DND-41 (cell line): ENCODE measurements at regions not wholly inside any gene's neighbourhood (a gene's known extent, or its start where the extent isn't known, plus 50 kb on each side); places are given as distances from the start of the nearest gene placed in this dataset.

Experiments used
- ATAC-seq: fragments of 200-7000 bp; cut with Tn5 transposase; 3 replicates; pipeline ENCODE4 v1.9.1; 2021; ENCODE audit warnings: low read depth; ENCODE audit not compliant: insufficient read depth
- DNase-seq: peaks from one replicate; pipeline ENCODE4 v3.0.0-alpha.2; 2020
- H2AFZ ChIP-seq: 2 replicates; pipeline ENCODE4 v1.6.0; 2012; ENCODE audit warnings: low read depth, low read length
- H3K27ac ChIP-seq: 2 replicates; pipeline ENCODE4 v1.5.1; 2012; ENCODE audit warnings: low read length, inconsistent platforms
- H3K27me3 ChIP-seq: fragments of 200-600 bp; sonication (generic); 2 replicates; pipeline ENCODE4 v1.6.0; 2012; ENCODE audit warnings: low read length, mild to moderate bottlenecking, inconsistent platforms; ENCODE audit not compliant: insufficient read depth, poor library complexity
- H3K36me3 ChIP-seq: 2 replicates; pipeline ENCODE4 v1.5.1; 2012; ENCODE audit warnings: low read length, inconsistent platforms; ENCODE audit not compliant: insufficient read depth
- H3K4me1 ChIP-seq: 2 replicates; pipeline ENCODE4 v1.5.1; 2012; ENCODE audit warnings: mild to moderate bottlenecking, low read length; ENCODE audit not compliant: insufficient read depth
- H3K4me2 ChIP-seq: 2 replicates; pipeline ENCODE4 v1.6.0; 2012; ENCODE audit warnings: mild to moderate bottlenecking, moderate library complexity, low read length, inconsistent platforms; ENCODE audit not compliant: insufficient read depth
- H3K4me3 ChIP-seq, 2 experiments: fragments of 200-600 bp in 1 of 2; shearing (Covaris generic) in 1 of 2; 2 replicates each; pipeline ENCODE4 v1.5.1; 2012 to 2016; ENCODE audit warnings: inconsistent platforms in 2 of 2, low read length in 2 of 2, mild to moderate bottlenecking in 2 of 2, low read depth in 1 of 2, moderate library complexity in 1 of 2
- H3K79me2 ChIP-seq: 2 replicates; pipeline ENCODE4 v1.6.0; 2012; ENCODE audit warnings: low read length, inconsistent platforms; ENCODE audit not compliant: insufficient read depth
- H3K9ac ChIP-seq: 2 replicates; pipeline ENCODE4 v1.6.0; 2012; ENCODE audit warnings: low read depth, mild to moderate bottlenecking, inconsistent platforms, low read length, moderate library complexity
- H3K9me3 ChIP-seq: 2 replicates; pipeline ENCODE4 v1.5.1; 2012; ENCODE audit warnings: low read length, moderate library complexity, mild to moderate bottlenecking, inconsistent platforms; ENCODE audit not compliant: insufficient read depth, severe bottlenecking
- H4K20me1 ChIP-seq: 2 replicates; pipeline ENCODE4 v1.6.0; 2012; ENCODE audit warnings: low read length; ENCODE audit not compliant: insufficient read depth
- EZH2 ChIP-seq: IDR thresholded peaks from 3 replicates; pipeline ENCODE4 v1.6.1; 2012; ENCODE audit warnings: borderline replicate concordance, low read depth, mild to moderate bottlenecking, moderate library complexity, low read length, inconsistent platforms; ENCODE audit not compliant: severe bottlenecking
- TF ChIP-seq, protein P1 (sequence below): IDR thresholded peaks from 2 replicates; pipeline ENCODE4 v1.5.1; 2012; ENCODE audit warnings: borderline replicate concordance, low read length, moderate library complexity, mild to moderate bottlenecking; ENCODE audit not compliant: poor library complexity, severe bottlenecking; ENCODE audit errors: extremely low read depth

DNA sequence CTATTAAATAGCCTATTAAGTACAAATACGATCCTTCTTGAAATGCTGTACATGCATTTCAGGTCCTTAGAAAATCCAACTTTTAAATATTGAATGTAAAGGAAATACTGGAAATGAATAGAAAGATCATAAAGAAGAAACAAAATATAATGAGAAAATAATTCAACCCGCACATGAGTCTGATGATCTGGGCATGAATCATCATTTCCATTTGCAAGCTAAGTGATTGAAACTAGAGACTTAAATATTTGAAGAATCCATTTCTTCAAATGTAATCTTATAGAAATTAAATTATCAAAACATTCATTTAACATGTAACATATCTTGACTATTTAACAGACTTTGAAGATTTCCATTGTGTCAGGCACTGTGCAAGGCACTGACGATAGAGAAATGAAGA is 977.0 kb downstream of the TFAP2A start:
- no peak overlapping the region for H3K27ac ChIP-seq
- H3K27me3 ChIP-seq = no peaks in the 10 kb centered on the region
- DNase-seq (no peak), ATAC-seq (no peak)
- no peak overlapping the region for H2AFZ ChIP-seq
- H3K4me2 ChIP-seq = no peak overlapping the region
- no peaks in the 10 kb centered on the region for H3K36me3 ChIP-seq
- no peak overlapping the region for H3K4me3 ChIP-seq
- H3K79me2 ChIP-seq = no peaks in the 10 kb centered on the region
- H4K20me1 ChIP-seq = no peaks in the 10 kb centered on the region
- no peaks in the 10 kb centered on the region for H3K4me1 ChIP-seq
- no peaks in the 10 kb centered on the region for H3K9me3 ChIP-seq
- no peak for TF ChIP-seq EZH2
- TF ChIP-seq, protein P1, sequence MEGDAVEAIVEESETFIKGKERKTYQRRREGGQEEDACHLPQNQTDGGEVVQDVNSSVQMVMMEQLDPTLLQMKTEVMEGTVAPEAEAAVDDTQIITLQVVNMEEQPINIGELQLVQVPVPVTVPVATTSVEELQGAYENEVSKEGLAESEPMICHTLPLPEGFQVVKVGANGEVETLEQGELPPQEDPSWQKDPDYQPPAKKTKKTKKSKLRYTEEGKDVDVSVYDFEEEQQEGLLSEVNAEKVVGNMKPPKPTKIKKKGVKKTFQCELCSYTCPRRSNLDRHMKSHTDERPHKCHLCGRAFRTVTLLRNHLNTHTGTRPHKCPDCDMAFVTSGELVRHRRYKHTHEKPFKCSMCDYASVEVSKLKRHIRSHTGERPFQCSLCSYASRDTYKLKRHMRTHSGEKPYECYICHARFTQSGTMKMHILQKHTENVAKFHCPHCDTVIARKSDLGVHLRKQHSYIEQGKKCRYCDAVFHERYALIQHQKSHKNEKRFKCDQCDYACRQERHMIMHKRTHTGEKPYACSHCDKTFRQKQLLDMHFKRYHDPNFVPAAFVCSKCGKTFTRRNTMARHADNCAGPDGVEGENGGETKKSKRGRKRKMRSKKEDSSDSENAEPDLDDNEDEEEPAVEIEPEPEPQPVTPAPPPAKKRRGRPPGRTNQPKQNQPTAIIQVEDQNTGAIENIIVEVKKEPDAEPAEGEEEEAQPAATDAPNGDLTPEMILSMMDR = no peak
- no peak overlapping the region for H3K9ac ChIP-seq

DNA sequence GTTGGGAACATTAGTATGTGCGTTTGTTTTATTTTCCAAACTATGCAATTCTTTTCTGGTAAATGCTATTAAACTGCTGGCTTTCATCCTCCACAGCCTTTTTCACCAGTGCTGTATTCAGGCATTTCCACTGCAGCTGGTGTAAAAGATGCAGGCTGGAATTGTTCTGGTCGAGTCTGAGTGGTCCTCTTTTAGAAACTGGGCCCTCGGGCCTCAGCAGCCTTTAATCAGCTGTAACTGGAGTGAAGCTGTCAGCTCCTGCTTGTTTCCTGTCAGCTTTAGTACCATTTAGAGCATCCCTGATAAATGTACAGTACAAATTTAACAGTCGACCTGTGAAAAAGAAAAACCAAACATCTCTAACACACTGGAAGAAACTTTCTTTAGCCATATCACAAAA is 979.6 kb downstream of the TFAP2A start:
- Histone ChIP-seq H4K20me1 (no peaks in the 10 kb centered on the region), H3K36me3 (no peaks in the 10 kb centered on the region), H2AFZ (no peak overlapping the region), H3K9ac (no peak overlapping the region), H3K27me3 (no peaks in the 10 kb centered on the region), H3K9me3 (no peaks in the 10 kb centered on the region), H3K4me2 (no peak overlapping the region), H3K4me3 (no peak overlapping the region), H3K4me1 (no peaks in the 10 kb centered on the region), H3K79me2 (no peaks in the 10 kb centered on the region), H3K27ac (no peak overlapping the region)
- DNase-seq = no peak
- no peak for ATAC-seq
- no peak for TF ChIP-seq EZH2
- TF ChIP-seq, protein P1 = no peak

DNA sequence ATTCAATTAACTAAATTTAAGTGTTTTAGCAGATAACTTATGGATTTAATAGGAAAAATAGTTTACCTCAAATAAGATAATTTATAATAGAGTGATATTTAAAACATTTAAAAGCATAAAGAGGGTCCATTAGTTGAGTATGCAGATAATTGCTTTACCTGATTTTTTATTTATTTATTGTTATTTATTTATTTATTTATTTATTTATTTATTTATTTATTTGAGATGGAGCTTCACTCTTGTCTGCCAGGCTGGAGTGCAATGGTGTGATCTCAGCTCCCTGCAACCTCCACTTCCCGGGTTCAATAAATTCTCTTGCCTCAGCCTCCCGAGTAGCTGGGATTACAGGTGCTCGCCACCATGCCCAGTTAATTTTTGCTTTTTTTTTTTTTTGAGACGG is 982.9 kb downstream of the TFAP2A start:
- Histone ChIP-seq H3K4me2 (no peak overlapping the region), H3K9me3 (no peaks in the 10 kb centered on the region), H3K36me3 (no peaks in the 10 kb centered on the region), H3K9ac (no peak overlapping the region), H3K4me1 (no peaks in the 10 kb centered on the region), H2AFZ (no peak overlapping the region), H4K20me1 (no peaks in the 10 kb centered on the region), H3K27me3 (no peaks in the 10 kb centered on the region), H3K4me3 (no peak overlapping the region), H3K79me2 (no peaks in the 10 kb centered on the region), H3K27ac (no peak overlapping the region)
- DNase-seq (no peak), ATAC-seq (no peak)
- no peak for TF ChIP-seq EZH2
- TF ChIP-seq, protein P1 = no peak
